NB4 (cell line): ENCODE measurements at regions not wholly inside any gene's neighbourhood (a gene's known extent, or its start where the extent isn't known, plus 50 kb on each side); places are given as distances from the start of the nearest gene placed in this dataset.

Experiments used
- CTCF ChIP-seq: IDR thresholded peaks from one replicate; pipeline ENCODE4 v1.5.1; 2012; ENCODE audit warnings: low read depth, low read length
- POLR2A ChIP-seq: IDR thresholded peaks from 2 replicates; pipeline ENCODE4 v1.6.1; 2011; ENCODE audit warnings: mild to moderate bottlenecking; ENCODE audit not compliant: insufficient read length; ENCODE audit errors: extremely low read depth

- no peak for TF ChIP-seq CTCF
- TF ChIP-seq POLR2A, result no peak
These were observed 220.2 kb upstream of the SNX7 start for GRCh38 chr1:98441281-98441680.
